Liver (tissue), 3 donors: ENCODE measurements at regions not wholly inside any gene's neighbourhood (a gene's known extent, or its start where the extent isn't known, plus 50 kb on each side); places are given as distances from the start of the nearest gene placed in this dataset.

ENCODE experiments used
- TAF1 ChIP-seq: conservative IDR thresholded peaks from 2 replicates; pipeline ENCODE4 v1.6.1; 2016; ENCODE audit warnings: antibody characterized with exemption, mild to moderate bottlenecking
- YY1 ChIP-seq: IDR thresholded peaks from 2 replicates; pipeline ENCODE4 v1.6.1; 2016; ENCODE audit warnings: antibody characterized with exemption, mild to moderate bottlenecking
- TF ChIP-seq, protein P1 (sequence below): IDR thresholded peaks from 2 replicates; pipeline ENCODE4 v1.6.1; 2016; ENCODE audit warnings: antibody characterized with exemption
- TF ChIP-seq, protein P2 (sequence below): fragments of 150-350 bp; IDR thresholded peaks from 2 replicates; pipeline ENCODE4 v1.5.1; 2017; ENCODE audit warnings: improper control_type of control experiment, low read depth, low read length; ENCODE audit not compliant: missing input control
- donor health status: healthy.
- donor health status: healthy.

DNA sequence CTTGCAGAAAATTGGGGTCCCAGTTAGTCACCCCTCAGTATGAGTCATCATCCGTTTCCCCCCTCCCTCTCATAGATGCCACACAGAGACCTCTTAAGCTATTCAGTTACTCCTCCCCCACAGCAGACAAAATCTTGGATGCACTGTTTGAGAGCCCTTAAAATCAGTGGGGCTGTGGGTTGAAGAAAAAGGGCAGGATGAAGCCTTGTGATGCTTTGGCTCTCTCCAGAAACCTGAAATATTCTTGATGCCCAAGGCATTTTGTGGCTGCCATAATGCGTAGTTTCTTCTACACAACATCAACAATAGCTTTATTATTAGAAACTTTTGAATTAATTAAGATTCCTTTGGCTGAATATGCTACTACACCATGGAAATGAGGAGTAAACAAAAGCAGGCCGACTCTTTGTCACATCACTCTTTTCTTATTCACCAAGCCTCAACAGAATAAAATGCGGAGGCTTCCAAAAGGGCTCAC lies 133.8 kb downstream of the MRPS30 start:
- no peak for TF ChIP-seq TAF1
- no peak for TF ChIP-seq YY1
- TF ChIP-seq, protein P1, sequence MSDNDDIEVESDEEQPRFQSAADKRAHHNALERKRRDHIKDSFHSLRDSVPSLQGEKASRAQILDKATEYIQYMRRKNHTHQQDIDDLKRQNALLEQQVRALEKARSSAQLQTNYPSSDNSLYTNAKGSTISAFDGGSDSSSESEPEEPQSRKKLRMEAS, result no peak
- TF ChIP-seq, protein P2, sequence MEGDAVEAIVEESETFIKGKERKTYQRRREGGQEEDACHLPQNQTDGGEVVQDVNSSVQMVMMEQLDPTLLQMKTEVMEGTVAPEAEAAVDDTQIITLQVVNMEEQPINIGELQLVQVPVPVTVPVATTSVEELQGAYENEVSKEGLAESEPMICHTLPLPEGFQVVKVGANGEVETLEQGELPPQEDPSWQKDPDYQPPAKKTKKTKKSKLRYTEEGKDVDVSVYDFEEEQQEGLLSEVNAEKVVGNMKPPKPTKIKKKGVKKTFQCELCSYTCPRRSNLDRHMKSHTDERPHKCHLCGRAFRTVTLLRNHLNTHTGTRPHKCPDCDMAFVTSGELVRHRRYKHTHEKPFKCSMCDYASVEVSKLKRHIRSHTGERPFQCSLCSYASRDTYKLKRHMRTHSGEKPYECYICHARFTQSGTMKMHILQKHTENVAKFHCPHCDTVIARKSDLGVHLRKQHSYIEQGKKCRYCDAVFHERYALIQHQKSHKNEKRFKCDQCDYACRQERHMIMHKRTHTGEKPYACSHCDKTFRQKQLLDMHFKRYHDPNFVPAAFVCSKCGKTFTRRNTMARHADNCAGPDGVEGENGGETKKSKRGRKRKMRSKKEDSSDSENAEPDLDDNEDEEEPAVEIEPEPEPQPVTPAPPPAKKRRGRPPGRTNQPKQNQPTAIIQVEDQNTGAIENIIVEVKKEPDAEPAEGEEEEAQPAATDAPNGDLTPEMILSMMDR, result no peak
